Hepatic stellate cell (primary cell): ENCODE measurements at regions not wholly inside any gene's neighbourhood (a gene's known extent, or its start where the extent isn't known, plus 50 kb on each side); places are given as distances from the start of the nearest gene placed in this dataset.
"Not testable (repeated sequence)": the region's sequence is repeated elsewhere in the genome, so short reads cannot be mapped to it uniquely, and the experiment has no call there.

Source experiments
- DNase-seq: peaks from one replicate; pipeline ENCODE4 v3.0.0; 2011; ENCODE audit warnings: low spot score

DNA sequence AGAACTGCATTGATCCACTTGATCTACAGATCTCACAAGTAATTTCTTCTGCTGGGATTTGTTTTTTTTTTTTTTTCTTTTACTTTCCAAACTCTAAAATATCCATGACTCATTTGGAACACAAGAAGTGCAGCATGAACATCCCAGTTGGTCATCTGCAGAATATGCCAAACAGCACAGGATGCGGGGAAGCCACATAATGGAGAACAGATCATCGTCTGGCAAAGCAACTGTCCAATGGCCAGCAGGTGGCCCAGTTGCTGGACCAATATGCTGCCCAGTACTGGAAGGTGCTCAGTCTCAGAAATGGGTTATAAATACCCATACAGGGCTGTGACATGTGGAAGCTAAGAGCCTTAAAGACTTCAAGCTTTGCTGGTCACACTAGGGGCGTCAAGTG lies 221.3 kb upstream of the TAS2R1 start:
- DNase-seq: peak; percentile 85

DNA sequence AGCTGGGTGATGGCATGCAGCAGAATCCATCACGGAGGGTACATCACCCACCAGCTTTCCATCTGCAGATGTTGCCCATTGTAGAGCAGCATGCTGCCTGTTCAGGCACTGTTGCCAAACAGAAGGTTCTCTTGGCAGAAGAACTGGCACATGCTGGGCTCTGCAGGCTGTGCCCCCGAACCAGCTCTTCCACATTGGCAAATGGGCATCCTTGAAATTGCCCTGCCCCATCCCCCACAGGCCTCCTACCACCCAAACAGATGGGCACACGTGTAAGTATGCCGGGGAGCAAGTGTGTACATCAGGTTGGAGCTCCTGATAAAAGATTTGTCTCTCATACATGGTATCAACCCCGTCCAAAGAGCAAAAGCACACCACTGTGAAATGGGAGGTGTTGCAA lies 220.3 kb upstream of the TAS2R1 start:
- no peak for DNase-seq

DNA sequence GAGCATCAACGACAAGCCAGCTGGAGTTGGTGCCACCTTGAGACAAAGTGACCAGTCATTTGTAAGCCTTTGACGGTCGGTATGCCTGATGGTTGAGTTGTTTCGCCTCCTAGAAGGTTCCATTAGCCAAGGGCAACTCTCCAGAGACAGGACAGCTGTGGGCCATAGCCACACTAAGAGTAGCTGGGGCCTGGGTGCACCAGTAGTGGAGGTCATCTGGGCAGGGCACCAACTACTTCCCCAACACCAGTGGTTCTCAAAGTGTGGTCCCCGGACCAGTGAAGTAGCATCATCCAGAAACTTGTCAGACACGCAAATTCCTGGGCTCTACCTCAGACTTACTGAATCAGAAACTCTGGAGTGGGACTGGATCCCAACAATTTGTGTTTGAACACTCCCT lies 217.5 kb upstream of the TAS2R1 start:
- no peak for DNase-seq

DNA sequence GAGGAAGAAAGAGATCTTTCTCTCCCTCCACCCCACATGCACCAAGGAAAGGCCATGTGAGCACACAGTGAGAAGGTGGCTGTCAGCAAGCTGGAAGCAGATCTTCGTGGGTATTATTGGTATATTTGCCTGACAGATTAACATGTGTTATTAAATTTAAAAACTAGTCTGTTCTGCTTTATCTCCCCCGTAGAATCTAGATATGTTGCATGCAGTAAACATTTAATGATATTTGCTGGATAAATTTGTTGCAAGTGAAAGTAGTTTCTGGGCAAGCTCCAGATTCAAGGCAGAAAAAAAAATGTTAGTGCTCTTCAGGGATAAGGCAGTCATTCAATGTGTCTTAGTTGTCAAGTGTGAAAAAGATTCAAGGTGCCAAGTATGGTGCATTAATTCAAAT lies 215.0 kb upstream of the TAS2R1 start:
- DNase-seq: no peak

DNA sequence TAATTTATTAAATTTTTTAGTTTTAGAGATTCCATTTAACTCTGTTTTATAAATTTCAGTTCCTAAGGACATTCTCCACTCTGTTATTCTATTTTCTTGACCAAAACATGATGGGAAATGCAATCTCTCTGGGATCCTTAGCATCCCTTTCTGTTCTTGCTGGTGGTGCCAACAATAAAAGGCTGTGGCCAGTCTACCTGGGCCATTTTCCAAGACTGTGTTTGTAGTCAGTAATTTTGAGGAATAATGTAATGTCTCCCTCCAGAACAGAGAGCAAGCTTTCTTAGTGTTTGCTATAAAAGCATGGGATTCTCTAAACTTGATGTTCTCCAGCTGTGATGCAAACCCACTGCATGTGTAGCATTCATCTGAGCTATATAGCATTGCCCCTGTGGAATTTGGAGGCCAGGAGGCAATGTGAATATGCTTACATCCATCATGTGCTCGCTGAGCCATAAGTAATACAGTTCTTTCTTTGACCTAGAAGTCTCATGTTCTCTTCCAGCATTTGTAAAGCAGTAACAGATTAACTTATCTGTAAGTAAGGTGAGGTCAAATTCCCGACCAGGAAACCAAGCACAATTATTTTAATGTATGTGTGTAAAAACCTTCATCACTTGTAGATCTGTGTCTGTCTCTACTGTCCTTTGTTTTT lies 211.5 kb upstream of the TAS2R1 start:
- DNase-seq: no peak

DNA sequence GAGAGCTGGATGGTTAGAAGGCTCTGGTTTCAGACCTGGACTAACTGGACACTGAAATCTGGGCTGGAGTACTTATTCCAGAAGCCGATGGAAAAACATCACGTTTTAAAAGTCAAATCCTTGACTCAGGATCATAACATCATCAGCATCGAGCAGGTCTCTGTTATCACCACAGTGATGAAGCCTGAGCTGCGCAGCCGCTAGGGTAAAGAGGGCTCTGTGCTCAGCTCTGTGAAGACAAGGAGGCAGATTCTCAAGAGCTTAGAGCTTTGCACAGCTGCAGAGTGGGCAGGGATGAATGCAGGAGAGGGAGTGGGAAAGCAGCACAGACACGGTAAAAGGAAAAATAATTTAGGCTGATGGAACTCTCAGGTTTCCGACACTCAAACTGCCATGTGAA lies 208.8 kb upstream of the TAS2R1 start:
- DNase-seq: no peak

DNA sequence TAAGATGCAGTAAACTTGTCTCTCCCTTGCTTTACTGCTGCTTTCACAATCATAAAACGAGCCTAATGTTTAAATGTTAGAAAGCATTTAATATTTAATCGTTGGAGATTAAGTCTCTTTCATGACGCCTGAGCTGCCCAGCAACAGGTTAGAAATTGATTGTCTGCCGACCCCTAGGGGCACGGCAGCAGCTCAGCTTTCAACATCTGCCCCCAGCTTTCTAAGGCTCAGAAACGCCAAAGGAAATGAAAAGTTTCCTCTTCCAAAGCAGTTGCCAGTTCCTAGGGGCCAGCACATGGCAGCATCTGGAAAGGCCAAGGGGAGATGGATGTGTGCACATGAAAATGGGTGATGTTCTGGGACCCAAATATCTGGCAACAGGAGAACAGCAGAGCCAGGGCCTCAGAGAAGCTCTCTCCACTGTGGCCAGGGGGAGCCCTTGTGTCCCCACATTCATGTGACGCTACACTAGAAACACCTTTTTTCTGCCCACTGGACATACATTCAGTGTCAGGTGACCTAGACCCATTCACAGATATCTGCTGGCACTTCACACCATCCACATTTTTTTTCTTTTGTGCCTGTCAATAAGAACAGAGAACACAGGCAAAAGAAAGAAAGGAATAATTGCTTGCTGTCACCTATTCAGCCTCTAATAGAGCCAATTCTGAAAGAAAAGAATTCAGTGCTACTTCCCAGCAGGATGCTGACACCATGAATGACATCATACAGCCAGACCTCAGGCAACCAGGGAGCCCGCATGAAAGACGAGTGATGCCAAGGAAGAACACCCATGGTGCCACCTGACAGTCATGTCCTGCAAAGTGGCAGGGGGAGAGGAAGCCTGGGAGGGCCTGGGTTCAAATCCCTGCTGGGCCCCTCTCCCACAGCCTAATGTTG lies 205.0 kb upstream of the TAS2R1 start:
- no peak for DNase-seq

DNA sequence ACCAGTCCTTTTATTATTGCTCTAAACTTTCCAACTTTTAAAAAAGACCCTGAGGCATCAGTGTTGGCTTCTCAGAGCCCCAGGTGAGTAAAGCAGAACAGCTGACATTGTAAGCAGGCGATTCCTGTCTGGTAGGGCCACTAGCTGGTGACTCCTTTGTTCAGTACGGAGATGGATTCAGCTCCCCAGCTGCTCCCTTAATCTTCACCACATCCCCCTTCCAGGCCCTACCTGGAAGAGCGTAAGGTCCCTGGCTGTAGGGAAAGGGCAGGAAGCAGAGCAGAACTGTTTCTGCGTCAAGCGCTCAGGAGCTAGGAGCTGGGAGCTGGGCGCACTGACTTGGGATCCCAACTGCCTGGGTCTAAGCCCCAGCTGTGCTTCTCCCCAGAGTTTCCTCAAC lies 203.7 kb upstream of the TAS2R1 start:
- no peak for DNase-seq

DNA sequence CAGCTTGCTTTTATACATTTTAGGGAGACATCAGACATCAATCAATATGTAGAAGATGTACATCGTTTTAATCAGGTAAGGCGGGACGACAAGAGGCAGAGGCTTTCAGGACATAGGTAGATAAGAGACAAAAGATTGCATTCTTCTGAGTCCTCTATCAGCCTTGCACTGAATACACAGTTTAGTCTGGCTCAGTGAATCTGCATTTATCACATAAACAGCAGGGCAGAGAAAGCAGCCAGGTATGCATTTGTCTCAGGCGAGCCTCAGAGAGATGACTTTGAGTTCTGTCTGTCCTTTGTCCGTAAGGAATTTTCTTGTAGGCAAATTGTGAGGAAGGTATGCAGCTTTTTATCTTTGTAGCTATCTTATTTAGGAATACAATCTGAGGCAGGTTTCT lies 202.8 kb upstream of the TAS2R1 start:
- DNase-seq: no peak

DNA sequence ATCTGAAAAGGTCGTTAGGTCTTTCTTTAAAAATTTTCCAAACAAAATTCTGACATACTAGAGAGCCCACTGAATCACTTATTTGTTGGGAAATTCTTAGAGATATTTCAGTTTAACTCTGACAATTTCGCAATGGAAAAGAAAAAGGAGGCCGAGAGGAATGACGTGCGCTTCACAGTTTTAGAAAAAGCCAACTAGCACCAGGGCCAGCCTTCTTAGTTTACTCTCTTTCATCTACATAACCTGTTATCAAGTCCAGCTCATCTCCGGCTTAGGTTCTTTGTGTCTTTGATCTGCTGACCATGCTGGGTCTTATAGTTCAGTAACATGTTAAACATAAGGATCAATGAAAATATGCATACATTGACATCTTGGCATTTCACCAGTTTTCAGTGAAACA lies 201.7 kb upstream of the TAS2R1 start:
- DNase-seq: no peak

DNA sequence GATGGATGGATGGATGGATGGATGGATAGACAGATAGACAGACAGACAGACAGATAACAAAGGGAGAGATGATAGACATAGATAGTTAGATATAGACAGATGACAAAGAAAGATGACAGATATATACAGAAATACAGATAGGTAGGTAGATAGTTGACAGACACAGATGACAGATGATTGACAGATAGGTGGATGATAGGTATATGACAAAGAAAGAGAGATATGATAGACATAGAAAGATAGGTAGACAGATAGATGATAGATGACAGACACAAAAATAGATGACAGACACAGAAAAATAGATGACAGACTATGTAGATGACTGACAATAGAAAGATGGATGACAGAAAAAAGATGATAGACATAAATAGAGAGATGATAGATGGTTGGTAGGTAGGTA lies 200.0 kb upstream of the TAS2R1 start:
- no peak for DNase-seq

DNA sequence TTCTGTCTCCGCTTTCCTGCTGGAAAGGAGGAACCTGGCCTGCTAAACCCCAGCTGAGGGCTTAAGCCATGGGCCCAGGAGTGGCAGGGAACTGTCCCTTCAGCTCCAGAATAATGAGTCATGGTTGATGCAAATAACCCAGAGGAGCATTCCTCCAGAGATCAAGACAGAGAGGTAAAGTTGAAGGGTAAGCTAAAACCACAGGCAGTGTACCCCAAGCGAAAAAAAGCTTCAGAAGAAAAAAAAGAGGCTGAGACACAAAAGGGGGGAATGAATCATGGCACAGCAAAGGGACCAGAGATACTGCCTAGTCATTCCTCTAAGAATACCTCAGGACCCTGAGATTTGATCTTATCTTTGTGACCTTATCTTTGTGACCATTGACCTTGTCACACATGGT lies 199.5 kb upstream of the TAS2R1 start:
- DNase-seq: no peak

DNA sequence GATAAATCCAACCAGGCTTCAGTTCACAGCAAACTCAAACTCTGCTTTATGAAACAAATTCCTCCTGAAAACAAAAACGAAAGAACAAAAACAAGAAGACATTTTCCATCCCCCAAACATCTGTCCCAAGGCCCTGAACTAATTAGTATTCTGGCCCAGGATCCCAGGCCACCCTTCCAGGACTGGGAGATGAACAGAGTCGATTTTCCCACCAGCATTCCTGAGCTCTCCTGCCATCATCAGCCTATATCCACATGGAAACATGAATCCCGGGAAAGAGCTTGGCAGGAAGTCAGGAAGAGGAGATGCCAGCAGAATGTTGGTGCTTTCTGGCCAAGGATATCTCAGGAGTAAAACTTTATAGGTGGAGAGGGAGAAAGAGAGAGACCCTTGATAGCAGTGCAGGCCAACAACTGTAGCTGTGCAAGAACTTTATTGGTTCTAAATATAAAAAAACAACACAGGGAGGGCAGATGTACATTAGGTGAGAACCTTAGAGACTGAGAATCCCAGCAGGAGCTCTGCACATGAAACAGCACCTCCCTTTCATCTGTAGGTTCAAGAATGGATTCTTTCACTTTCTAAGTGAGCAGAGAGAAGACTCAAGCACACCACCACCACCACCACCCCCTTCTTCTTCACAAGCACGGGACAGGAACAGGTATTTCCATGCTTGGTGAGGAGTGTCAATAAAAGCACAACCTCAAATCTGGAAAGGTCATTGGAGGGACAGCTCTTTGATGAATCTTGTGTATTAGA lies 190.7 kb upstream of the TAS2R1 start:
- peak; percentile 6 for DNase-seq

DNA sequence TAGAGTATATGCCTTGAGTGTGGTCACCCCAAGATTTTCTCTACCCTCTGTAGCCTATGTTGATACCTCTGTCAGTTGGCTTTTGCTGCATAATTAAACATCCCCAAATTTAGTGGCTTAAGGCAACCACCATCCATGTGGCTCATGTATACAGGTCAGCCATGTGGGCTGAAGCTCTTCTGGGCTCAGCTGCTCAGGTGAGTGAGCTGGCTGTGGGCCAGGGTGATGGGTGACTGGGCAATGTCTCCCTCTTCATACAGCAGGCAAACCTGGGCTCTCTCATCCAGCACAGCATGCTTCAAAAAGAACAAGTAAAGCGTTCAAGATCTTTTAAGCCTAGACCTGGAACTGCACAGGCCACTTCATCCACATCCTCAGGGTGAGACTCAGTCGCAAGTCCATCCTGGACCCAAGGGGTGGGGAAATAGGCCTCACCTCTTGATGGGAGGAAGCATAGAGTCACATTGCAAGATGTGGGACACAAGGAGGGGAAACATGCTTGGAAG lies 188.2 kb upstream of the TAS2R1 start:
- no peak for DNase-seq

DNA sequence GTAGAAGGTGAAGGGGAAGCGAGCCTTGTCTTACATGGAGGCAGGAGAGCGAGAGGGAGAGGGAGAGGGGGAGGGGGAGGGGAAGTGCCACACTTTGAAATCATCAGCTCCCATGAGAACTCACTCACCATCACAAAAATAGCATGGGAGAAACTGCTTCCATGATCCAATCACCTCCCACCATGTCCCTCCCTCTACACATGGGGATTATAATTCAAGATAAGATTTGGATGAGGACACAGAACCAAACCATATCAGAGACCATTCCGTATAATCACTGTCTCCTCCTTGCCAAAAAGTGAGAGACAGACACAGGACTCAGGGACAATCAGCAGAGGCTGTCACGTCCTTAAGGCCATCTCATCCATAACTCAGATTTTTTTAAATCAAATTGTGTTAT lies 187.7 kb upstream of the TAS2R1 start:
- DNase-seq: no peak

DNA sequence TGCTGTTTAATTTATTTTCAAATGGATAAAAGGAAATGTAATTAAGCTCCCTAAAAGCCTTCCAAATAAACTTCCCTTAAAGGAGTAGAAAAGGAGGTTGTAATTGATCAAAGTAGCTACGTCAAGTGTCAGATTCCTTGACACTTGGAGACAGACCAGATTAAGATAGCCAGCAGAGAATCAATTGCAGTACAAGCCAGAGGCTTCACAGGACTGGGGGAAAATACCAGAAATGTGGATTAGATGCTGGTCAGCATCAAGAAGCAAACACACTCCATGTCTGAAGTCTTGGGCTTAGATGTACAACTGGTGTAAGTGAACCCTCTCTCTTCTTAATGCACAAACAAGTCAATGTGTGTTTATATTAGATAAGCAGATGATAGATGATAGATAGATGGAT lies 184.9 kb upstream of the TAS2R1 start:
- no peak for DNase-seq

DNA sequence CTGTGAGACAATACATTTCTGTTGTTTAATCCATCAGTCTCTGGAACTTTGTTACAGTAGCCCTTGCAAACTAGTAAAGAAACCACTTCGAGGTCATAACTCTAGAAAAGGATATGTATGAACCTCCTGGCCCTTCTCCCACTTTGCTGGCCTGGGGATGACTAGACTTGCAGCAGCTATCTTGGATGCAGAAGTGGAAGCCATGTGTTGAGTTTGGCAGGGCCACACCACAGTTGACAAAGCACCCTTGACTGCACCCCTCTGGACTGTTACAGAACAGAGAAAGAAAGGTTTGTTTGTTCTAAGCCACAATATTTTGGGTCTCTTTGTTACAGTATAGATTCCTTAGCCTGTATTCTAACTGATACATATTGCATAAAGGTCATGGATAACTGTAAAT lies 183.2 kb upstream of the TAS2R1 start:
- DNase-seq: no peak

DNA sequence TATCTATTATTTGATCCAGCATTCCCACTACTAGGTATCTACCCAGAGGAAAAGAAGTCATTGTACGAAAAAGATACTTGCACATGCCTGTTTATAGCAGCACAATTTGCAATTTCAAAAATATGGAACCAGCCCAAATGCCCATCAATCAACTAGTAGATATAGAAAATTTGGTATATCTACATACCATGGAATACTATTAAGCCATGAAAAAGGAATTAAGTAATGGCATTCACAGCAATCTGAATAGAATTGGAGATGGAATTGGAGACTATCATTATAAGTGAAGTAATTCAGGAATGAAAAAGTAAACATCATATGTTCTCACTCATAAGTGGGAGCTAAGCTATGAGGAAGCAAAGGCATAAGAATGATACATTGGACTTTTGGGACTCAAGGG lies 177.2 kb upstream of the TAS2R1 start:
- DNase-seq: not testable (repeated sequence)

DNA sequence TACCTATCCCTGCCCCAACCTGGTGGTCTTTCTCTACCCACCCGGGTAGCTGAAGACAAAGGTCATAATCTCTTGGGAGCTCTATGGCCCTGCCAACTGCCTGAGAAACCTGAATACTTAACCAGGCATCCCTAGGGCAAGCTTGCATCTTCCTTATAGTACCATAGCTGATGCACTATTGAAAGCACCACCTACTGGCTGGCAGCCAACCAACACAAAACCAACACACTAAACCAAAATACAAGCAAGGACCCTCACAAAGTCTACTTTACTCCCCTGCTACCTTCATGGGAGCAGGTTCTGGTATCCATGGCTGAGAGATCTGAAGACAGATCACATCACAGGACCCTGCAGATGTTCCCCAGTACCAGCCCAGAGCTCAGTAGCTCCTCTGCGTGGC lies 171.8 kb upstream of the TAS2R1 start:
- DNase-seq: no peak

DNA sequence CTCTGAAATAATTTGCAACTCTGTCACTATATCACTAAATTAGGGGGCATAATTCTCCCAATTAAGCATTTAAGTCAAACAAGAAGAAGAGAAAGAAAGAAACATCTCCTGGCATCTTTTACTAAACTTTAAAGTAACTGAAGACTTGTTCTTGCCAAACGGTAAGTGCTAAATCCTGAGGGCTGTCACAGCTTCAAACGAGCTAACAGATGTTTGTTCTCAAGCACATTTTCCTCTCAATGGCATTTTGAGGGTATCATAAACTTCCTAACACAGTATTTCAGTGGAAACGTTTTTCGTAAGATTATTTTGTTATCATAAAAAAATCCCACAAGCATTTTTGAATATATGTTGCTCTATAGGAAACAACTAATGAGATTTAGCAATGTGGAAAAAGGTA lies 169.5 kb upstream of the TAS2R1 start:
- DNase-seq: no peak

DNA sequence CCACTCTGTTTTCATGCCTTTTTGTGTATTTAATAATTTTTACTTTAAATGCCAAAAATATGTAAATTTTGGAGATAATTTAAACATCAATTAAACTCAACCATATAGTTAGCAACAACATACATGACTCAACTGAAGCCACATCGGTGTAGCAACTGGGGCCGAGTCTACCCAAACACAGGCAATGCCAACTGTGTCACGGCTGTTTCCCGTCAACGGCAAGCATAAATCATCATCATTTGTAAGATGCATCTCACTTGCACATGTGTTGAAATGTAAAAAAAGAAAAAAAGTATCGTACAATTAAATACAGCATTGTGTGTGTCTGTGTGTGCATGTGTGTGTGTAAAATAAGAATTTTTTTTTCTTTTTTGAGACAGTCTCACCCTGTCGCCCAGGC lies 160.1 kb upstream of the TAS2R1 start:
- no peak for DNase-seq

DNA sequence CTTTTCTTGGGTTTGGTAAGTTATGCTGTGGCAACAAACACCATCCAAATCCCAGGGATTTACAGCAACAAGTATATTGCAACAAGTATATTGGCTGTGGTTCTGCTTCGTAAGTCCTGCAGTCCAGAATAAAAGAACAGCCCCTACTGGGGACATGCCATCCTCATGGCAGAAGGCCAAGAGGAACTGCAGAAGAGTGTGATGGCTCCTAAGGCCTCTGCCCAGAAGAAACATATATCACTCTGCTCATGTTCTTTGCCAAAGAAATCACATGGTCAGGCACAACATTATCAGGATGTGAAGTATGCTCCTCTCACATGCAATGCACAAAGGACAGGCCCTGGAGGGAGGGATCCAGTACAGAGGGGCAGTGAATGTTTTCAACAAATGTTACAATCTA lies 159.6 kb upstream of the TAS2R1 start:
- DNase-seq: no peak
